ENCODE measurements at regions not wholly inside any gene's neighbourhood (a gene's known extent, or its start where the extent isn't known, plus 50 kb on each side); places are given as distances from the start of the nearest gene placed in this dataset.
"Not testable (repeated sequence)": the region's sequence is repeated elsewhere in the genome, so short reads cannot be mapped to it uniquely, and the experiment has no call there.

DNA sequence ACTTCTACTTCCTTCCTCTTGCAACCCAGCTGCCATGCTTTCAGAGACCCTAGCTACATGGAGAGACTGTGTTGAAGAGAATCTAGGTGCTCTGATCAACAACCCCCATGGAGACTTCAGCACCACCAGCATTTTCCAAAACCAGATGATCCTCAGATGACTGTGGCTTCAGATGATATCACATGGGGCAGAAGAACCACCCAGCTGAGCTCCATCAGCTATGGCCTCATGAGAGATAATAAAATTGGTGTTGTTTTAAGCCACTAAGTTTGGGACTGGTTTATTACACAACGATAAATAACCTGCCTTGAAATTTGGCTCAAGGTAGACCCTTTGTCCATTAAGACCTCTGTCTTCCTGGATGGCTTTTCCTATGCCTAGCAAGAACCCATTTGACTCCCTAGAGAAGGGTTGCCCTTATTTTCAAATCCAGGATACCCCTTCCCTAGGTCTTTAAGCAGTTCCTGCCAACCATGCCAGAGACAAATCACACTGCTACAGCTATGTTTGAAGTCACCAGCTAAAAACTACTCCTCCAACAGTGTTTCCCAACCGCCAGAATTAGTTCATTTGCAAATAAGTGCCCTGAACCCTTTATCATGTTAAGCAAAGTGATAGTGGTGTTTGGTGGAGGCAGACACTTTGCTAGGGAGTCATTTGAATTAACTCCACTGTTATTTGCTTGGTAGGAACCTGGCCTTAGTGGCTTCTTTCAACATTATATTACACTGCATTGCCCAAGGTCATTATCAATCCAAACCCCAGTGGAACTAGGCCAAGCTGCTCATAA lies 136.9 kb upstream of the PALS2 start:
- FAIRE-seq: no peak
- Histone ChIP-seq H3K27ac (ENCODE audit: control insufficient read depth, insufficient read depth, low read length) (no peak overlapping the region), H3K4me1 (ENCODE audit: control insufficient read depth, extremely low read depth, insufficient read depth, low read length) (peaks cover 9% of the 10 kb centered on the region), H4K20me1 (ENCODE audit: control insufficient read depth, extremely low read depth, insufficient read depth, low read length) (no peaks in the 10 kb centered on the region), H3K4me3 (ENCODE audit: control insufficient read depth in 2 of 3, extremely low read depth in 1 of 3, insufficient read depth in 2 of 3, low read depth in 1 of 3, low read length in 3 of 3) (no peak overlapping the region), H3K79me2 (ENCODE audit: control insufficient read depth, insufficient read depth, low read length) (no peaks in the 10 kb centered on the region), H3K9ac (ENCODE audit: control insufficient read depth, extremely low read depth, insufficient read depth, low read length) (no peak overlapping the region), H3K27me3 (ENCODE audit: control insufficient read depth, extremely low read depth, insufficient read depth, low read length) (no peaks in the 10 kb centered on the region), H3K9me1 (ENCODE audit: control insufficient read depth, extremely low read depth, insufficient read depth, low read length) (no peaks in the 10 kb centered on the region), H3K4me2 (ENCODE audit: control insufficient read depth, extremely low read depth, insufficient read depth, low read depth, low read length) (no peak overlapping the region), H2AFZ (ENCODE audit: control insufficient read depth, low read length) (no peak overlapping the region), H3K36me3 (ENCODE audit: control insufficient read depth in 2 of 2, extremely low read depth in 1 of 2, insufficient read depth in 2 of 2, low read length in 2 of 2) (no peaks in the 10 kb centered on the region), H3K9me3 (ENCODE audit: control insufficient read depth, low read depth, low read length) (no peaks in the 10 kb centered on the region)
- dilution Hi-C loops (cut with MboI; ENCODE audit: extremely low pct_ligation_motif_present, low sequenced_read_pairs): no loop called here
- TF ChIP-seq EZH2 (IDR thresholded peaks at IDR 0.05; ENCODE audit: low read length): no peak
- TF ChIP-seq, protein P1, sequence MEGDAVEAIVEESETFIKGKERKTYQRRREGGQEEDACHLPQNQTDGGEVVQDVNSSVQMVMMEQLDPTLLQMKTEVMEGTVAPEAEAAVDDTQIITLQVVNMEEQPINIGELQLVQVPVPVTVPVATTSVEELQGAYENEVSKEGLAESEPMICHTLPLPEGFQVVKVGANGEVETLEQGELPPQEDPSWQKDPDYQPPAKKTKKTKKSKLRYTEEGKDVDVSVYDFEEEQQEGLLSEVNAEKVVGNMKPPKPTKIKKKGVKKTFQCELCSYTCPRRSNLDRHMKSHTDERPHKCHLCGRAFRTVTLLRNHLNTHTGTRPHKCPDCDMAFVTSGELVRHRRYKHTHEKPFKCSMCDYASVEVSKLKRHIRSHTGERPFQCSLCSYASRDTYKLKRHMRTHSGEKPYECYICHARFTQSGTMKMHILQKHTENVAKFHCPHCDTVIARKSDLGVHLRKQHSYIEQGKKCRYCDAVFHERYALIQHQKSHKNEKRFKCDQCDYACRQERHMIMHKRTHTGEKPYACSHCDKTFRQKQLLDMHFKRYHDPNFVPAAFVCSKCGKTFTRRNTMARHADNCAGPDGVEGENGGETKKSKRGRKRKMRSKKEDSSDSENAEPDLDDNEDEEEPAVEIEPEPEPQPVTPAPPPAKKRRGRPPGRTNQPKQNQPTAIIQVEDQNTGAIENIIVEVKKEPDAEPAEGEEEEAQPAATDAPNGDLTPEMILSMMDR (optimal IDR thresholded peaks at IDR 0.05 in 1 of 3, IDR thresholded peaks at IDR 0.05 in 1 of 3, conservative IDR thresholded peaks at IDR 0.05 in 1 of 3; ENCODE audit: extremely low read depth in 1 of 3, insufficient read depth in 2 of 3, low read length in 3 of 3): no peak
- DNase-seq (ENCODE audit: low read depth, low spot score): no peak

DNA sequence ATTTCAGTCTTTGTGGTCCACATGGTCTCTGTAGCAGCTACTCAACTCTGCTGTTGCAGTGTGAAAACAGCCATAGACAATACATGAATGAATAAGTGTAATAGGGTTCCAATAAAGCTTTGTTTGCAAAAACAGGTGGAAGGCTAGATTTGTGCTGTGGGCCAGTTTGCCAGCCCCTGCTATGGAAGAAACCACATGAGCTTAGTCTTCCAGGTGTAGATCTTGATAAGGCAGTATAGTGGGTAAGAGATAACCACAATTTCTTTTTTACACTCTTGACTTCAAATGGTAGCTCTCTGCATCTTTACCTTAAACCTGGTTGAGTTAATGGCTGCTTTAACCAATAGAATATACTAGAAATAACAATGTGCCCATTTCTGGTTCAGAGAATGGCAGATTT lies 135.0 kb upstream of the PALS2 start:
- TF ChIP-seq, protein P1 (optimal IDR thresholded peaks at IDR 0.05 in 1 of 3, IDR thresholded peaks at IDR 0.05 in 1 of 3, conservative IDR thresholded peaks at IDR 0.05 in 1 of 3; ENCODE audit: extremely low read depth in 1 of 3, insufficient read depth in 2 of 3, low read length in 3 of 3): no peak
- TF ChIP-seq EZH2 (IDR thresholded peaks at IDR 0.05; ENCODE audit: low read length): no peak
- no peaks in the 10 kb centered on the region for H3K9me3 ChIP-seq (ENCODE audit: control insufficient read depth, low read depth, low read length)
- no peak overlapping the region for H2AFZ ChIP-seq (ENCODE audit: control insufficient read depth, low read length)
- no peak overlapping the region for H3K4me2 ChIP-seq (ENCODE audit: control insufficient read depth, extremely low read depth, insufficient read depth, low read depth, low read length)
- no peaks in the 10 kb centered on the region for H3K27me3 ChIP-seq (ENCODE audit: control insufficient read depth, extremely low read depth, insufficient read depth, low read length)
- DNase-seq (ENCODE audit: low read depth, low spot score): no peak
- no peaks in the 10 kb centered on the region for H3K79me2 ChIP-seq (ENCODE audit: control insufficient read depth, insufficient read depth, low read length)
- FAIRE-seq: no peak
- no peak overlapping the region for H3K9ac ChIP-seq (ENCODE audit: control insufficient read depth, extremely low read depth, insufficient read depth, low read length)
- dilution Hi-C loops (cut with MboI; ENCODE audit: extremely low pct_ligation_motif_present, low sequenced_read_pairs): no loop called here
- no peaks in the 10 kb centered on the region for H4K20me1 ChIP-seq (ENCODE audit: control insufficient read depth, extremely low read depth, insufficient read depth, low read length)
- no peak overlapping the region for H3K4me3 ChIP-seq (ENCODE audit: control insufficient read depth in 2 of 3, extremely low read depth in 1 of 3, insufficient read depth in 2 of 3, low read depth in 1 of 3, low read length in 3 of 3)
- H3K27ac ChIP-seq (ENCODE audit: control insufficient read depth, insufficient read depth, low read length): no peak overlapping the region
- peaks cover 9% of the 10 kb centered on the region for H3K4me1 ChIP-seq (ENCODE audit: control insufficient read depth, extremely low read depth, insufficient read depth, low read length)
- H3K9me1 ChIP-seq (ENCODE audit: control insufficient read depth, extremely low read depth, insufficient read depth, low read length): no peaks in the 10 kb centered on the region
- no peaks in the 10 kb centered on the region for H3K36me3 ChIP-seq (ENCODE audit: control insufficient read depth in 2 of 2, extremely low read depth in 1 of 2, insufficient read depth in 2 of 2, low read length in 2 of 2)

DNA sequence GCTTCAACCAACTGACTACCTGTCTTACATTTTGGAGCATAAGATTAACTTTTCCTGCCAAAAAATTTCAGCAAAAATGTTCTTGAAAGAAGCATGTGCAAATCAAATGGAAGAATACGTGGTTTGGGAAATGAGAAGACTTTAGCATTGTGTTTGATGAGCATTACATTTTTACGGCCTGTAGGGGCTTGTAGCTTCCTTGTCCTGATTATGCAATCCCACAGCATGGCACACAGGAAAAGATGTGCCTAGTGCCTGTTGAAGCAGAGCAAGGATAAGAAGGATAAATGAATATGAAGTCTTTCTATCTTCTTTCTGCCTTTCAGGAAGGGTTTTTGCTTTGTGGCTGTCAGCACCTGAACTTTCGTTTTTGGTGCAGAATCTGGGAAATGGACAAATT lies 134.1 kb upstream of the PALS2 start:
- H3K9ac ChIP-seq (ENCODE audit: control insufficient read depth, extremely low read depth, insufficient read depth, low read length); H4K20me1 ChIP-seq (ENCODE audit: control insufficient read depth, extremely low read depth, insufficient read depth, low read length); H2AFZ ChIP-seq (ENCODE audit: control insufficient read depth, low read length); H3K9me1 ChIP-seq (ENCODE audit: control insufficient read depth, extremely low read depth, insufficient read depth, low read length); H3K27me3 ChIP-seq (ENCODE audit: control insufficient read depth, extremely low read depth, insufficient read depth, low read length); H3K36me3 ChIP-seq (ENCODE audit: control insufficient read depth in 2 of 2, extremely low read depth in 1 of 2, insufficient read depth in 2 of 2, low read length in 2 of 2); dilution Hi-C loops (cut with MboI; ENCODE audit: extremely low pct_ligation_motif_present, low sequenced_read_pairs); H3K4me2 ChIP-seq (ENCODE audit: control insufficient read depth, extremely low read depth, insufficient read depth, low read depth, low read length); H3K79me2 ChIP-seq (ENCODE audit: control insufficient read depth, insufficient read depth, low read length); H3K27ac ChIP-seq (ENCODE audit: control insufficient read depth, insufficient read depth, low read length); H3K4me1 ChIP-seq (ENCODE audit: control insufficient read depth, extremely low read depth, insufficient read depth, low read length); H3K4me3 ChIP-seq (ENCODE audit: control insufficient read depth in 2 of 3, extremely low read depth in 1 of 3, insufficient read depth in 2 of 3, low read depth in 1 of 3, low read length in 3 of 3); H3K9me3 ChIP-seq (ENCODE audit: control insufficient read depth, low read depth, low read length): not testable (repeated sequence)
- FAIRE-seq (peak; percentile 95), DNase-seq (ENCODE audit: low read depth, low spot score) (peak; percentile 9)

Measured in keratinocyte (primary cell).